Stimulated activated CD8-positive, alpha-beta memory T cell treated with anti-CD3 and anti-CD28 coated beads, Interleukin-7, amount 100 ng/mL, for 48 hours (primary cell): ENCODE measurements at regions not wholly inside any gene's neighbourhood (a gene's known extent, or its start where the extent isn't known, plus 50 kb on each side); places are given as distances from the start of the nearest gene placed in this dataset.
"Not testable (repeated sequence)": the region's sequence is repeated elsewhere in the genome, so short reads cannot be mapped to it uniquely, and the experiment has no call there.

ENCODE experiments used
- DNase-seq, 2 donors: peaks; one replicate each; pipeline ENCODE4 v3.0.0-alpha.2; 2020; ENCODE audit warnings: low read depth in 1 of 2; ENCODE audit errors: extremely low read depth in 1 of 2

- DNase-seq = no peak
These were observed 1589.1 kb upstream of the SPRY2 start for GRCh38 chr13:81929988-81930387.

- DNase-seq = no peak
These were observed 1586.4 kb upstream of the SPRY2 start for GRCh38 chr13:81927347-81927746.

- no peak for DNase-seq
These were observed 1576.9 kb upstream of the SPRY2 start for GRCh38 chr13:81917810-81918209.

- DNase-seq = no peak
These were observed 1575.5 kb upstream of the SPRY2 start for GRCh38 chr13:81916461-81916860.

GRCh38 chr13:81907787-81908372 lies 1567.0 kb upstream of the SPRY2 start:
- DNase-seq = no peak

GRCh38 chr13:81888855-81889254 lies 1547.9 kb upstream of the SPRY2 start:
- DNase-seq = no peak

- DNase-seq = no peak
These were observed 1534.0 kb upstream of the SPRY2 start for GRCh38 chr13:81874681-81875661.

- no peak for DNase-seq
These were observed 1533.3 kb upstream of the SPRY2 start for GRCh38 chr13:81874253-81874652.

GRCh38 chr13:81872581-81872980 lies 1531.7 kb upstream of the SPRY2 start:
- DNase-seq = no peak

- not testable (repeated sequence) for DNase-seq
These were observed 1530.9 kb upstream of the SPRY2 start for GRCh38 chr13:81871751-81872325.

GRCh38 chr13:81848291-81848690 lies 1507.4 kb upstream of the SPRY2 start:
- DNase-seq = no peak

- no peak for DNase-seq
These were observed 1505.8 kb upstream of the SPRY2 start for GRCh38 chr13:81846771-81847170.

GRCh38 chr13:81821259-81821658 lies 1480.3 kb upstream of the SPRY2 start:
- no peak for DNase-seq

- DNase-seq = no peak
These were observed 1459.5 kb upstream of the SPRY2 start for GRCh38 chr13:81800433-81800832.

- DNase-seq = no peak
These were observed 1454.8 kb upstream of the SPRY2 start for GRCh38 chr13:81795710-81796109.

- no peak for DNase-seq
These were observed 1450.7 kb upstream of the SPRY2 start for GRCh38 chr13:81791641-81792040.

GRCh38 chr13:81781471-81781870 lies 1440.5 kb upstream of the SPRY2 start:
- no peak for DNase-seq

GRCh38 chr13:81779876-81780275 lies 1439.0 kb upstream of the SPRY2 start:
- no peak for DNase-seq

- no peak for DNase-seq
These were observed 1437.4 kb upstream of the SPRY2 start for GRCh38 chr13:81778350-81778749.

- no peak for DNase-seq
These were observed 1432.3 kb upstream of the SPRY2 start for GRCh38 chr13:81773263-81773662.

GRCh38 chr13:81771951-81772350 lies 1431.0 kb upstream of the SPRY2 start:
- no peak for DNase-seq
